Endothelial cell (in vitro differentiated cells): ENCODE measurements at regions not wholly inside any gene's neighbourhood (a gene's known extent, or its start where the extent isn't known, plus 50 kb on each side); places are given as distances from the start of the nearest gene placed in this dataset.

Source experiments
- DNase-seq: peaks from one replicate; pipeline ENCODE4 v3.0.0; 2021; ENCODE audit warnings: low spot score
- H3K27ac Mint-ChIP-seq: one replicate; pipeline ENCODE4 v1.8.0; 2021; ENCODE audit warnings: mixed read lengths, inconsistent platforms; ENCODE audit not compliant: unreplicated experiment
- H3K27me3 Mint-ChIP-seq: one replicate; pipeline ENCODE4 v1.8.0; 2021; ENCODE audit warnings: mild to moderate bottlenecking, moderate library complexity, mixed read lengths, inconsistent platforms; ENCODE audit not compliant: unreplicated experiment
- H3K36me3 Mint-ChIP-seq: one replicate; pipeline ENCODE4 v1.8.0; 2021; ENCODE audit warnings: mild to moderate bottlenecking, low read depth, mixed read lengths, inconsistent platforms; ENCODE audit not compliant: unreplicated experiment
- H3K4me1 Mint-ChIP-seq: one replicate; pipeline ENCODE4 v1.8.0; 2021; ENCODE audit warnings: mild to moderate bottlenecking, mixed read lengths, inconsistent platforms; ENCODE audit not compliant: unreplicated experiment
- H3K4me3 Mint-ChIP-seq: one replicate; pipeline ENCODE4 v1.8.0; 2021; ENCODE audit warnings: mild to moderate bottlenecking, mixed read lengths, inconsistent platforms; ENCODE audit not compliant: unreplicated experiment
- H3K9me3 Mint-ChIP-seq: one replicate; pipeline ENCODE4 v1.8.0; 2021; ENCODE audit warnings: mixed read lengths, inconsistent platforms; ENCODE audit not compliant: unreplicated experiment
- CTCF ChIP-seq: fragments of 200-600 bp; sonication (generic); IDR thresholded peaks from one replicate; pipeline ENCODE4 v1.5.0; 2021; ENCODE audit warnings: antibody characterized with exemption; ENCODE audit not compliant: unreplicated experiment

- Mint-ChIP-seq H3K4me3 (no peak overlapping the region), H3K9me3 (no peaks in the 10 kb centered on the region), H3K27ac (no peak overlapping the region), H3K36me3 (no peaks in the 10 kb centered on the region), H3K27me3 (no peaks in the 10 kb centered on the region), H3K4me1 (no peaks in the 10 kb centered on the region)
- no peak for TF ChIP-seq CTCF
- no peak for DNase-seq
Observed at GRCh38 chr16:65756163-65756562, 610.3 kb upstream of the CDH5 start.

DNA sequence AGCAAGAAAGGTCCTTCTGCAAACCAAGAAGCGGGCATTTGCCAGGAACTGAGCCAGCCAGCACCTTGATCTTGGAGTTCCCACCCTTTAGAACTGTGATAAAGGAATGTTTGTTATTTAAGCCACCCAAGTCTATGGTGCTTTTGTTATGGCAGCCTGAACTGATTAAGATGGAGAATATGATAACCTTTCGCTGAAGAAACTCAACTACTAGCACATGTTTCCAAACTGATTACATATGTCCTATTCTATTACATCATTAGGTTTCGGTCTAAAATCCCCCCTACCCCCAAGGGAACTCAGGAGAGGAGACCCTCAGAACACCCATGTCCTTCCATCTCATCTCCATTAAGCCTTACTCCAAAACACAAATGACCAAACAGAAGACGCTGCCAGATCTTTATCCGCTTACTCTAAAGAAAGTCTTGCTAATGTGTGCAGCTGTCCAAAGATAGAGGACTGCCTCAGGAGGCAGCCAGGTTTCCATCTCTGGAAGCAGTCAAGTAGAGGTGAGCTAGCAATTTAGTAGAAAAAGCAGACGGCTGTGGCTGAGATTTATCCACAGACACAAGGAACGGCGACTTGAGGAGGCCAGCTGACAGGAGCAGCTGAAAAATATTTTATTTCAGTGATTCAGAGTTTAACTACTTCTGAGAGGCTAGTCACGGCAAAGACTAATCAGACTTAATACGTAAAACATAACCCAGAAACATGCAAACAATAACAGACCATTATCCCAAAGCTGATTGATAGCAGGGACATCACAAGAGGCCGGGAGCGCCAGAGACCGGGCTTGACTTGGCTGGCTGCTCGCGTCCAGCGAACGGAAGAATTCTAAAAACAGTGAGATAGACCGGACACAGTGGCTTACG lies 611.4 kb upstream of the CDH5 start:
- Mint-ChIP-seq H3K4me3 (no peak overlapping the region), H3K4me1 (no peaks in the 10 kb centered on the region), H3K27ac (no peak overlapping the region), H3K27me3 (peaks cover 2% of the 10 kb centered on the region), H3K36me3 (no peaks in the 10 kb centered on the region), H3K9me3 (no peaks in the 10 kb centered on the region)
- no peak for DNase-seq
- TF ChIP-seq CTCF: no peak

DNA sequence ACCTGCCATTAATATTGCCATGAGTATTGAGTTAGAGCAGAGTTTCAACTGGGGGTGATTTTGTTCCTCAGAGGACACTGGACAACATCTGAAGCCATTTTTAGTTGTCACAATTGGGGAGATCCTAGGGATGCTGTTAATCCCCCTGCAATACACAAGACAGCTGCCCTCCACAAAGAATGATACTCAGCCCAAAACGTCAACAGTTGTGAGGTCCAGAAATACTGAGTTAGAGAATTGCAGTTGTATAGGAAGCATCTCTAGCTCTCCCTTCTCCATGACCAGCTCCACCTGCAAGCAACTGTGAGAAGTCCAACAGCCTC lies 614.0 kb upstream of the CDH5 start:
- Mint-ChIP-seq H3K36me3 (no peaks in the 10 kb centered on the region), H3K9me3 (no peaks in the 10 kb centered on the region), H3K4me3 (no peak overlapping the region), H3K4me1 (no peaks in the 10 kb centered on the region), H3K27ac (no peak overlapping the region), H3K27me3 (peaks cover 5% of the 10 kb centered on the region)
- no peak for TF ChIP-seq CTCF
- DNase-seq: no peak

DNA sequence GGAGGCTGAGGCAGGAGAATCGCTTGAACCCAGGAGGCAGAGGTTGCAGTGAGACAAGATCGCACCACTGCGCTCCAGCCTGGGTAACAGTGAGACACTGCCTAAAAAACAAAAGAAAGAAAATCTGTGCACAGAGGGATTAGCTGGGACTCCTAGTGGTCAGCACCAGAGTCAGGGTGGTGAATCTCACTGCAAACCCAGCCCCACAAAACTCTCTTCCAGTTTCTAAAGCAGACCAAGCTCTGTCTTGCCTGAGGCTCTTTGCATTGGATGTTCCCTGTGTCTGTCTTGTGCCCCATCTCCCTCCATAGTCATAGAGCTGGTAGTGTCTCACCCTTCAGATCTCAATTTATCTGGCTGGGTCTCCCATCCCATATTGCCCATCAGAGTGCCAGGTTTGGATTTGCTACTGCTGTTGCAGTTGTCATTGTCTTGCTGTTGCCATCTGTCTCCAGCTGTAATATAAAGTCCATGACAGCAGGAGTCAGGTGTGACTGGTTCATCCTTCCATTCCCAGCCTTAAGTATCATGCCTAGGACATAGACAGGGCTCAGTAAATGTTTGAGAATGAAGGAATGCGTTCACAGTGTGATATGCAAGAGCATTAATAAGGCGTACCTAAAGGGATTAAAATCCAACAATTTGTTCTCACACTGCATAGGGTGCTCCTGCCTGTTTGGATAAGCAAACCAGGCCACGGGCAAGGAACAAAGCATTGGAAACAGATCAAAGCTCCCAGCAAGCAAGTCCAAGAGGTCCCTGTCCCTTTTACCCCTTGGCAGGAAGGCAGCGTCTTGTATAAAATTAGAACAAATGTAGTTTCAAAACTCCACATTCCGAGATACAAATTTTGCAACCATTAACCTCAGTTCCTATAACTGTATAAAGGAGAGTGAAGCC lies 614.6 kb upstream of the CDH5 start:
- Mint-ChIP-seq H3K27me3 (peaks cover 5% of the 10 kb centered on the region), H3K9me3 (no peaks in the 10 kb centered on the region), H3K4me3 (no peak overlapping the region), H3K4me1 (no peaks in the 10 kb centered on the region), H3K36me3 (no peaks in the 10 kb centered on the region), H3K27ac (no peak overlapping the region)
- DNase-seq: no peak
- no peak for TF ChIP-seq CTCF

- H3K27me3 Mint-ChIP-seq: peaks cover 5% of the 10 kb centered on the region
- peaks cover 5% of the 10 kb centered on the region for H3K4me1 Mint-ChIP-seq
- H3K27ac Mint-ChIP-seq: no peak overlapping the region
- TF ChIP-seq CTCF: no peak
- no peak for DNase-seq
- H3K36me3 Mint-ChIP-seq: no peaks in the 10 kb centered on the region
- H3K4me3 Mint-ChIP-seq: no peak overlapping the region
- no peaks in the 10 kb centered on the region for H3K9me3 Mint-ChIP-seq
Observed at GRCh38 chr16:65749506-65749905, 617.0 kb upstream of the CDH5 start.
